Ishikawa (cell line): ENCODE measurements at regions not wholly inside any gene's neighbourhood (a gene's known extent, or its start where the extent isn't known, plus 50 kb on each side); places are given as distances from the start of the nearest gene placed in this dataset.

ENCODE experiments used
- CEBPB ChIP-seq: IDR thresholded peaks from 2 replicates; pipeline ENCODE4 v1.6.1; 2012
- EGR1 ChIP-seq: IDR thresholded peaks from 2 replicates; pipeline ENCODE4 v1.6.1; 2012
- EP300 ChIP-seq: IDR thresholded peaks from 2 replicates; pipeline ENCODE4 v1.6.1; 2012; ENCODE audit warnings: borderline replicate concordance
- FOXM1 ChIP-seq: IDR thresholded peaks from 2 replicates; pipeline ENCODE4 v1.6.1; 2012; ENCODE audit warnings: low read depth, borderline replicate concordance
- MAX ChIP-seq: IDR thresholded peaks from 2 replicates; pipeline ENCODE4 v1.6.1; 2012
- RAD21 ChIP-seq: IDR thresholded peaks from 2 replicates; pipeline ENCODE4 v1.6.1; 2012; ENCODE audit warnings: low read depth
- REST ChIP-seq: IDR thresholded peaks from 2 replicates; pipeline ENCODE4 v1.6.1; 2012; ENCODE audit warnings: low read depth, mild to moderate bottlenecking
- TAF1 ChIP-seq: IDR thresholded peaks from 2 replicates; pipeline ENCODE4 v1.6.1; 2012; ENCODE audit warnings: low read depth, mild to moderate bottlenecking
- TEAD4 ChIP-seq: IDR thresholded peaks from 2 replicates; pipeline ENCODE4 v1.6.1; 2012
- YY1 ChIP-seq: IDR thresholded peaks from 2 replicates; pipeline ENCODE4 v1.6.1; 2012; ENCODE audit warnings: low read depth

- TF ChIP-seq RAD21 (no peak), TEAD4 (no peak), MAX (no peak), REST (no peak), TAF1 (no peak), FOXM1 (no peak), EP300 (no peak), EGR1 (no peak), YY1 (no peak), CEBPB (no peak)
Observed at GRCh38 chr13:99866781-99867180, 104.8 kb downstream of the ZIC5 start.
